ENCODE measurements at regions not wholly inside any gene's neighbourhood (a gene's known extent, or its start where the extent isn't known, plus 50 kb on each side); places are given as distances from the start of the nearest gene placed in this dataset.

DNA sequence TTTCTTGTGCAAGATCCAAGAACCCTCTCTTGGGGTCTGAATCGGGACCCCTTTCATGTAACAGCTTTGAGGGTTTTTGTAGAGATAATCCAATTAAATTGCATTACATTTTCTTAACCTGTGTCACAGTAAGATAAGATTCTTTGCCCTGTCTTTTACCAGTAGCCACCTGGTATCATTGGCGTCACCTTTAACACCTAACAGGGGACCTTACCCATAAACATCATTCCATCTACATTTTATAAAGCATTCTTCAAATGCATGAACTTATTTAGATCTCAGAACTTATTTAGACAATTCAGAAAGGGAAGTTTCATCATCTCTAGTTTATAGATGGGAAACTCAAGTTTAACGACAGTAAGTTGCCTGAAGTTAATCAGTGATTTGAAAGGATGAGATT, 106.4 kb upstream of the KLF6 start:
- ChIA-PET CTCF (no interaction called here), POLR2A (no interaction called here)
- peaks cover 48% of the 10 kb centered on the region for H3K4me1 Mint-ChIP-seq (ENCODE audit: low read depth, unreplicated experiment)
- no peaks in the 10 kb centered on the region for H3K27me3 Mint-ChIP-seq (ENCODE audit: insufficient read depth, unreplicated experiment)
- peaks cover 21% of the 10 kb centered on the region for H3K36me3 Mint-ChIP-seq (ENCODE audit: insufficient read depth, unreplicated experiment)
- DNase-seq, result no peak
- intact Hi-C loops (cut with micrococcal nuclease; ENCODE audit: unreplicated experiment), result no loop called here
- BruUV-seq (replicated peaks), result no TSS peak
- Histone ChIP-seq H3K27me3 (replicated peaks; ENCODE audit: control insufficient read depth, insufficient read depth, low read length) (no peaks in the 10 kb centered on the region), H3K4me1 (peaks cover 58% of the 10 kb centered on the region), H3K4me3 (ENCODE audit: low read depth, low read length) (no peak overlapping the region), H3K9me3 (no peaks in the 10 kb centered on the region), H3K36me3 (ENCODE audit: control insufficient read depth, insufficient read depth, low read length) (no peaks in the 10 kb centered on the region)
- H3K27ac Mint-ChIP-seq (ENCODE audit: unreplicated experiment), result peak overlapping the region; percentile 96
- TF ChIP-seq, protein P1, sequence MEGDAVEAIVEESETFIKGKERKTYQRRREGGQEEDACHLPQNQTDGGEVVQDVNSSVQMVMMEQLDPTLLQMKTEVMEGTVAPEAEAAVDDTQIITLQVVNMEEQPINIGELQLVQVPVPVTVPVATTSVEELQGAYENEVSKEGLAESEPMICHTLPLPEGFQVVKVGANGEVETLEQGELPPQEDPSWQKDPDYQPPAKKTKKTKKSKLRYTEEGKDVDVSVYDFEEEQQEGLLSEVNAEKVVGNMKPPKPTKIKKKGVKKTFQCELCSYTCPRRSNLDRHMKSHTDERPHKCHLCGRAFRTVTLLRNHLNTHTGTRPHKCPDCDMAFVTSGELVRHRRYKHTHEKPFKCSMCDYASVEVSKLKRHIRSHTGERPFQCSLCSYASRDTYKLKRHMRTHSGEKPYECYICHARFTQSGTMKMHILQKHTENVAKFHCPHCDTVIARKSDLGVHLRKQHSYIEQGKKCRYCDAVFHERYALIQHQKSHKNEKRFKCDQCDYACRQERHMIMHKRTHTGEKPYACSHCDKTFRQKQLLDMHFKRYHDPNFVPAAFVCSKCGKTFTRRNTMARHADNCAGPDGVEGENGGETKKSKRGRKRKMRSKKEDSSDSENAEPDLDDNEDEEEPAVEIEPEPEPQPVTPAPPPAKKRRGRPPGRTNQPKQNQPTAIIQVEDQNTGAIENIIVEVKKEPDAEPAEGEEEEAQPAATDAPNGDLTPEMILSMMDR (IDR thresholded peaks at IDR 0.05; ENCODE audit: insufficient read depth in 1 of 2, low read depth in 1 of 2, low read length in 1 of 2, severe bottlenecking in 1 of 2, unreplicated experiment in 1 of 2), result no peak
- H3K4me3 Mint-ChIP-seq (ENCODE audit: unreplicated experiment), result no peak overlapping the region
- H3K9me3 Mint-ChIP-seq (ENCODE audit: unreplicated experiment), result no peaks in the 10 kb centered on the region

DNA sequence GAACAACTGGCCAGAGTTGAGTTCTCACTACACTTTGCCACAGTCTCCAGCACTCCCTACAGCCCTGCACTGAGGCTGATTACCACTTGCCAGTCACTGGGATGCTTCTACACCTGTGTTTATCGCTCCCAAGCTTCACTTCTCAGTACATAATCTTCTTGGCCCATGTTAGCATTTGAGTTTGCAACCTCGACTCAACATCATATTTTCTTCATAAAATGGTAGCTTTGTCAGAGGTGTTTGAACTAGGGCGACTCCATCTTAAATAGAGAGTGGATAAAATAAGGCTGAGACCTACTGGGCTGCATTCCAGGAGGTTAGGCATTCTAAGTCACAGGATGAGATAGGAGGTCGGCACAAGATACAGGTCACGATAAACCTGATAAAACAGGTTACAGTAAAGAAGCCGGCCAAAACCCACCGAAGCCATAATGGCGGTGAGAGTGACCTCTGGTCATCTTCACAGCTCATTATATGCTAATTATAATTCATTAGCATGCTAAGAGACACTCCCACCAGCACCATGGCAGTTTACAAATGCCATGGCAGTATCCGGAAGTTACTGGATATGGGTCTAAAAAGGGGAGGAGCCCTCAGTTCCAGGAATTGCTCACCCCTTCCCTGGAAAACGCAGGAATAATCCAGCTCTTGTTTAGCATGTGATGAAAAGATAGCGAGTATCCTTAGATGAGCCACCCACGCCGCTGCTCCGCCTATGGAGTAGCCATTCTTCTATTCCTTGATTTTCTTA, 105.8 kb upstream of the KLF6 start:
- DNase-seq, result no peak
- Histone ChIP-seq H3K27me3 (replicated peaks; ENCODE audit: control insufficient read depth, insufficient read depth, low read length) (no peaks in the 10 kb centered on the region), H3K36me3 (ENCODE audit: control insufficient read depth, insufficient read depth, low read length) (no peaks in the 10 kb centered on the region), H3K4me1 (peaks cover 62% of the 10 kb centered on the region), H3K9me3 (no peaks in the 10 kb centered on the region), H3K4me3 (ENCODE audit: low read depth, low read length) (no peak overlapping the region)
- Mint-ChIP-seq H3K27me3 (ENCODE audit: insufficient read depth, unreplicated experiment) (no peaks in the 10 kb centered on the region), H3K4me1 (ENCODE audit: low read depth, unreplicated experiment) (peaks cover 51% of the 10 kb centered on the region), H3K36me3 (ENCODE audit: insufficient read depth, unreplicated experiment) (peaks cover 21% of the 10 kb centered on the region), H3K27ac (ENCODE audit: unreplicated experiment) (peak overlapping the region; percentile 96), H3K9me3 (ENCODE audit: unreplicated experiment) (no peaks in the 10 kb centered on the region), H3K4me3 (ENCODE audit: unreplicated experiment) (peak overlapping the region; percentile 56)
- intact Hi-C loops (cut with micrococcal nuclease; ENCODE audit: unreplicated experiment), result loop anchor here (1.0 kb wide), 2 partner anchors 38 to 106 kb away; no protein-coding TSS in a partner anchor
- BruUV-seq (replicated peaks), result no TSS peak
- ChIA-PET CTCF (no interaction called here), POLR2A (interaction anchor here (0.6 to 1.6 kb wide), 3 partner anchors 60 to 115 kb away, joined by 3 to 11 read pairs (median 4); partner anchors contain the start of gene KLF6)
- TF ChIP-seq, protein P1 (IDR thresholded peaks at IDR 0.05; ENCODE audit: insufficient read depth in 1 of 2, low read depth in 1 of 2, low read length in 1 of 2, severe bottlenecking in 1 of 2, unreplicated experiment in 1 of 2), result no peak

- ChIA-PET CTCF (no interaction called here), POLR2A (interaction anchor here (1.1 to 1.6 kb wide), 2 partner anchors 59 to 105 kb away, joined by 3 to 11 read pairs; partner anchors contain the start of gene KLF6)
- H3K4me1 ChIP-seq, result peaks cover 69% of the 10 kb centered on the region
- TF ChIP-seq, protein P1 (IDR thresholded peaks at IDR 0.05; ENCODE audit: insufficient read depth in 1 of 2, low read depth in 1 of 2, low read length in 1 of 2, severe bottlenecking in 1 of 2, unreplicated experiment in 1 of 2), result no peak
- no TSS peak for BruUV-seq (replicated peaks)
- Mint-ChIP-seq H3K9me3 (ENCODE audit: unreplicated experiment) (no peaks in the 10 kb centered on the region), H3K36me3 (ENCODE audit: insufficient read depth, unreplicated experiment) (peaks cover 21% of the 10 kb centered on the region), H3K4me1 (ENCODE audit: low read depth, unreplicated experiment) (peaks cover 57% of the 10 kb centered on the region), H3K27me3 (ENCODE audit: insufficient read depth, unreplicated experiment) (no peaks in the 10 kb centered on the region), H3K27ac (ENCODE audit: unreplicated experiment) (peak overlapping the region; percentile 96), H3K4me3 (ENCODE audit: unreplicated experiment) (peak overlapping the region; percentile 56)
- intact Hi-C loops (cut with micrococcal nuclease; ENCODE audit: unreplicated experiment), result loop anchor here (1.0 to 5.0 kb wide), 3 partner anchors 38 to 148 kb away; no protein-coding TSS in a partner anchor
- no peaks in the 10 kb centered on the region for H3K27me3 ChIP-seq (replicated peaks; ENCODE audit: control insufficient read depth, insufficient read depth, low read length)
- no peaks in the 10 kb centered on the region for H3K36me3 ChIP-seq (ENCODE audit: control insufficient read depth, insufficient read depth, low read length)
- no peak overlapping the region for H3K4me3 ChIP-seq (ENCODE audit: low read depth, low read length)
- H3K9me3 ChIP-seq, result no peaks in the 10 kb centered on the region
- DNase-seq, result peak; percentile 82
These were observed 105.0 kb upstream of the KLF6 start for GRCh38 chr10:3889961-3890522.
